Epithelial cell of esophagus (primary cell): ENCODE measurements at regions not wholly inside any gene's neighbourhood (a gene's known extent, or its start where the extent isn't known, plus 50 kb on each side); places are given as distances from the start of the nearest gene placed in this dataset.
A peak's percentile ranks its signal among the peaks of the same experiment; 100 is the strongest.

ENCODE experiments used
- DNase-seq: peaks from one replicate; pipeline ENCODE4 v3.0.0; 2010; ENCODE audit warnings: low read depth
- H3K4me3 ChIP-seq: 2 replicates; pipeline ENCODE4 v1.5.1; 2011; ENCODE audit warnings: mild to moderate bottlenecking, low read length, control low read depth
- CTCF ChIP-seq: IDR thresholded peaks from 2 replicates; pipeline ENCODE4 v1.5.1; 2011; ENCODE audit warnings: low read depth, mild to moderate bottlenecking, low read length, control low read depth, inconsistent platforms; ENCODE audit not compliant: insufficient read depth; ENCODE audit errors: missing control alignments

DNA sequence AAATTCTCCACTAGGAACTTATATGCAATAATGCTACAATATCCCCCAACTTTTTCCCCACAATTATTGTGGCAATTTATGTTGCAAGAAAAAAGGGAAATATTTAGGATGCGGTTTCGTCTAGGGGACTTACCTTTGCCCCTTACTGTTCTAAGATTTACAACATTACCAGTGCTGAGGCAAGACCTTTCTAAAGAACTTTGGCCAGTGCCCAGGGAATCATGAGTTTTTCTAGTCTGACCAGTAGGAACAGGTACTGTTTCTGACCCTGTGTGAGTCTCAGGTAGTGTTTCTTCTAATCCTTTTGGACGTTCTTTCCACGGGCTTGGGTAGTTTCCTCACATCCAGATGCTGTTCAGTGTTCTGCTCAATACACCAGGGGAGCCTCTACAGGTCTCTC is 373.7 kb downstream of the HAPSTR1 start:
- DNase-seq: no peak
- H3K4me3 ChIP-seq: no peak overlapping the region
- TF ChIP-seq CTCF: no peak

GRCh38 chr16:9469512-9469911 is 378.1 kb downstream of the HAPSTR1 start:
- no peak overlapping the region for H3K4me3 ChIP-seq
- peak; percentile 27 for DNase-seq
- TF ChIP-seq CTCF: no peak

- no peak for DNase-seq
- TF ChIP-seq CTCF: no peak
- H3K4me3 ChIP-seq: no peak overlapping the region
Measured at GRCh38 chr16:9476744-9477143, 385.3 kb downstream of the HAPSTR1 start.

GRCh38 chr16:9479008-9479407 is 387.6 kb downstream of the HAPSTR1 start:
- no peak overlapping the region for H3K4me3 ChIP-seq
- DNase-seq: no peak
- TF ChIP-seq CTCF: no peak

GRCh38 chr16:9480503-9480902 is 389.1 kb downstream of the HAPSTR1 start:
- H3K4me3 ChIP-seq: no peak overlapping the region
- DNase-seq: no peak
- no peak for TF ChIP-seq CTCF

GRCh38 chr16:9481747-9482730 is 390.6 kb downstream of the HAPSTR1 start:
- no peak overlapping the region for H3K4me3 ChIP-seq
- no peak for DNase-seq
- no peak for TF ChIP-seq CTCF

DNA sequence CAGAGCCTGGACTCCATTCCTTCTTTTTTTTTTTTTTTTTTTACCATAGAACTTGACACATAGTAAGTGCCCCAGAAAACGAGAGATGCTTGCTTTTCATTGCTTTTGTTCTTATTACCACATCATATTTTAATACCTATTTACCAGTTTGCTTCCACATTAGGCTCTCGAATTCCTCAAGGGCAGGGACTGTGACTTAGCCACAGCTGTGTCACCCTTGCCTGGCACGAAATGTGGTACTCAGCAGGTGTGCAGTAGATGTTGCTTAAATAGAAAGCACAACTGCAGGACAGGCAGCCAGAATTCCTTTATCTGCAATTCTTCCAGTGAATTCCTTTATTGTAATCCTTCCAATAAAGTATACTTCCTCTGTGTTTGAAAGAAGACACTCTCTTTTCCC is 393.0 kb downstream of the HAPSTR1 start:
- H3K4me3 ChIP-seq: no peak overlapping the region
- DNase-seq: no peak
- no peak for TF ChIP-seq CTCF
